ENCODE measurements at regions not wholly inside any gene's neighbourhood (a gene's known extent, or its start where the extent isn't known, plus 50 kb on each side); places are given as distances from the start of the nearest gene placed in this dataset.
A peak's percentile ranks its signal among the peaks of the same experiment; 100 is the strongest.

DNA sequence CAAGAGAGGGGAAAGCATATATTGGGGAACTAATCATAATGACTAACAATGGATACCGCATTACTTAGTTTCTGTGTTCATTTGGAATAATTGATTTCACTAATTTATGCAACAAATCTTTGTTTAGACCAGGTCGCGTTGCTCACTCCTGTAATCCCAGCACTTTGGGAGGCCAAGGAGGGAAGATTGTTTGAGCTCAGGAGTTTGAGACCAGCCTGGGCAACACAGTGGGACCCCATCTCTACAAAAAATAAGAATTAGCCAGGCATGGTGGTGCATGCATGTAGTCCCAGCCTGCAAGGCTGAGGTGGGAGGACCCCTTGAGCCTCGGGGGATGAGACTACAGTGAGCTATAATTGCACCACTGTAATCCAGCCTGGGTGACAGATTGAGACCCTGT is 585.7 kb upstream of the CBLB start:
- DNase-seq (ENCODE audit: low read depth), result no peak
- H3K4me3 ChIP-seq (ENCODE audit: low read depth, low read length), result no peak overlapping the region
- TF ChIP-seq, protein P1, sequence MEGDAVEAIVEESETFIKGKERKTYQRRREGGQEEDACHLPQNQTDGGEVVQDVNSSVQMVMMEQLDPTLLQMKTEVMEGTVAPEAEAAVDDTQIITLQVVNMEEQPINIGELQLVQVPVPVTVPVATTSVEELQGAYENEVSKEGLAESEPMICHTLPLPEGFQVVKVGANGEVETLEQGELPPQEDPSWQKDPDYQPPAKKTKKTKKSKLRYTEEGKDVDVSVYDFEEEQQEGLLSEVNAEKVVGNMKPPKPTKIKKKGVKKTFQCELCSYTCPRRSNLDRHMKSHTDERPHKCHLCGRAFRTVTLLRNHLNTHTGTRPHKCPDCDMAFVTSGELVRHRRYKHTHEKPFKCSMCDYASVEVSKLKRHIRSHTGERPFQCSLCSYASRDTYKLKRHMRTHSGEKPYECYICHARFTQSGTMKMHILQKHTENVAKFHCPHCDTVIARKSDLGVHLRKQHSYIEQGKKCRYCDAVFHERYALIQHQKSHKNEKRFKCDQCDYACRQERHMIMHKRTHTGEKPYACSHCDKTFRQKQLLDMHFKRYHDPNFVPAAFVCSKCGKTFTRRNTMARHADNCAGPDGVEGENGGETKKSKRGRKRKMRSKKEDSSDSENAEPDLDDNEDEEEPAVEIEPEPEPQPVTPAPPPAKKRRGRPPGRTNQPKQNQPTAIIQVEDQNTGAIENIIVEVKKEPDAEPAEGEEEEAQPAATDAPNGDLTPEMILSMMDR (IDR thresholded peaks at IDR 0.05; ENCODE audit: control insufficient read depth, extremely low read depth, insufficient read depth), result no peak

DNA sequence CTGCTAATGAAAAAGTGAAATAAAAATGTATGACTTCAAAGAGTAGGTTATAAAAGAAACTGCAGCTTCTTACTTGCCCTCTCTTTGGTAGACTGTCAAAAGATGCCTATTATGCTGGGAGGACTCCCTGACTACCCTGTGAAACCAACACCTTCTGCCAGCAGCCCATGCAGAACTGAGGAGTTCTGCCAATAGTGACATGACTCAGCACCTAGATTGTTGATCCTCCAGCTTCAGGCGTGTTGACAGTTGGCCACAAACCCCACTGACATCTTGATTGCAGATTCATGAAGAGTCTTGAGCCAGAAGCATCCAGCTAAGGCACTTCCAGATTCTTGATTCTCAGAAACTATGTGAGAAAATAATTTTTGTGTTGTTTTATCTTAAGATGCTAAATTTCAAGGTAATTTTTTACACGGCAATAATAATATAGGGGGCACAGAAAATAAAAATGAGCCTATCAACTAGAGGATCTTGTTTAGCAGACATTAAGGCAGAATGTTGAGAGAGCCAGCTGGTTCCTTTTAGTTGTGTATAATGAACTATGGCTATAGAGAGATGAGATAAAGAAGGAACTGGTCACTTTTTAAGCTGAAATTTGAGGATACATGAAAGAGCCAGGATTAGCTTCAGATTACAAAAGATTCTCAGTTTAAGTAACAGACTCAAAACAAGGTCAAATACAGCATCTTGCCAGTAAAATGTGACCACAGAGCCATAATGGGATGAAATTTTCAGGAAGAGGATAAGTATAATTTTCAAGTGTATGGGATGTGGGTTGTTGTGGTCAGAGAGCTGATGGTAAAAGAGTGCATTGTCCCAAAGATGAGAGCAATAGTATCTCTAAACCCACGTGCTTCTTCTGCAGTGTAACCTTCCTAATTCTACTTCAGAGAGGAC is 588.7 kb upstream of the CBLB start:
- TF ChIP-seq, protein P1 (IDR thresholded peaks at IDR 0.05; ENCODE audit: control insufficient read depth, extremely low read depth, insufficient read depth), result no peak
- H3K4me3 ChIP-seq (ENCODE audit: low read depth, low read length), result no peak overlapping the region
- DNase-seq (ENCODE audit: low read depth), result peak; percentile 96

DNA sequence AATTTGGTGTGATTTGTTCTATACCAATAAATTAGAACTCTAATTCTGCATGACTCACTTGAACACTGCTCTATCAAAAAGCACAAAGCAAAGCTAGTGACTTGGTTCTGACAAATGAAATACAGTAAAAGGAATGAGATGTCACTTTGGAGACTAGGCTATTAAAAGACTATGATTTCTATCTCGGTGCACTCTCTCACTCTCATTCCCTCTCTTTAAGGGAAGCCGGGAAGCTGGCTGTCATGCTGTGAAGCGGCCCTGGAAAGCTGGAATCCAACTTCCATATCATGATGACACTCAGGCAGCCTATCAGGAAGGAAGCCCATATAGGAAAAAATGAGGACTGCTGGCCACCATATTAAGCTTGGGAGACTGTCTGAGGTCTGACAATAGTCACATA is 590.1 kb upstream of the CBLB start:
- no peak overlapping the region for H3K4me3 ChIP-seq (ENCODE audit: low read depth, low read length)
- TF ChIP-seq, protein P1 (IDR thresholded peaks at IDR 0.05; ENCODE audit: control insufficient read depth, extremely low read depth, insufficient read depth), result no peak
- no peak for DNase-seq (ENCODE audit: low read depth)

DNA sequence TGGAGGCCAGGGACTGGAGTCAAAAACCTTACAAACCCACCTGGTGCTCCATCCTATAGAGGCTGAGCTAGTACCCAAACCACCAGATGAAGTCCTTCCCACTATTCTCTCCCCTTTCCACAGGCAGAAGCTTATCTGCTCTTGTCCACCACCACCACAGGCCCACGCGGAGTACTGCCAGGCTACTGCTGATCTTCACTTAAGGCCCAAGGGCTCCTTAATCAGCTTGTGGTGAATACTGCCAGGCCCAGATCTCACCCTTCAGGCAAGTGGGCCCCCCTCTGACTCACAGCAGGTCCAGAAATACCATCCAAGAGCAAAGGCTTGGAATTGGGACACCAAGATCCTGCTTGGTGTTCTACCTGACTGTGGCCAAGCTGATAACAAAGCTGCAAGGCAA is 598.1 kb upstream of the CBLB start:
- TF ChIP-seq, protein P1 (IDR thresholded peaks at IDR 0.05; ENCODE audit: control insufficient read depth, extremely low read depth, insufficient read depth), result no peak
- no peak for DNase-seq (ENCODE audit: low read depth)
- H3K4me3 ChIP-seq (ENCODE audit: low read depth, low read length), result no peak overlapping the region

DNA sequence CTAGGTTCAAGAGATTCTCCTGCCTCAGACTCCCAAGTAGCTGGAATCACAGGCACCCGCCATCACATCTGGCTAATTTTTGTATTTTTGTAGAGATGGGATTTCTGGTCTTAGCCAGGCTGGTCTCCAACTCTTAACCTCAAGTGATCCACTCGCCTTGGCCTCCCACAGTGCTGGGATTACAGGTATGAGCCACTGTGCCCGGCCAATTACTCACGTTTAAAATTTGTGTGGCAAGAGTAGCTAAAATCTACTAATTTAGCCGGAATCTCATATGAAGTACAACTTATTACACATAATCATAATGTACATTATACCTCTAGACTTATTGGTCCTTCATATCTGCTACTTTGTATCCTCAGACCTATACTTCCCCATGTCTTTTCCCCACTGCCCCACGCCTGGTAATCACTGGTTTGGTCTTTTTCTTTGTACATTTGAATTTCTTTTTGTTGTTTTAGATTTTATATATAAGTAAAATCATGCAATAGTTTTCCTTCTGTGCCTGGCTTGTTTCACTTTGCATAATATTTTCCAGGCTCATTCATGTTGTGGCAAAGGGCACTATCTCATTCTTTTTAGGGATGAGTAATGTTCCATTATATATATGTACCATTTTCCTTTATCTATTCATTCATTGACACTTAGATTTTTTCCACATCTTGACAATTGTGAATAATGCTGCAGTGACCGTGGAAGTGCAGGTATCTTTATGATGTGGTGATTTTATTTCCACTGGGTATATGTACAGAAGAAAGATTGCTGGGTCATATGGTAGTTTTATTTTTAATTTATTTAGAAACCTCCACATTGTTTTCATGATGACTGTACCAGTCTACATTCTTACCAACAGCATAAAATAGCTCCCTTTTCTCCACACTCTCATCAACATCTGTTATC is 605.0 kb upstream of the CBLB start:
- DNase-seq (ENCODE audit: low read depth), result no peak

DNA sequence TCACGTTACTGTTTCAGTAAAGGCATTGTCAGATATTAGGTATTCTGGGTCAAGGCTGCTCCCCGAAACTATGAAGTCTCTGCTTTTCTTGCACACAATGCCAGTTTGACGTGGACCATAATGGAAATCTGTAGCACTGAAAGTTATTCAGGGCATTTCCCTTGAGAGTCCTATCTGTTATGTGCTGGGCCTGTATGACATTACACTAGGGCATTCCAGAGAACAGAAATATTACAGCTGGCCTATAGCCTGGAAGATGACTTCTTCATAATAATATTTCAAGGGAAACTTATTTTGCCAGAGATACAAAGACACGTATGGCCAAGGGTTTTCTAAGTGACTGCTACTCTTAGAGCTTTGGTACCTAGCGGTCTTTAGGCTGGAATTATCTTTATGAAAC is 613.6 kb upstream of the CBLB start:
- H3K4me3 ChIP-seq (ENCODE audit: low read depth, low read length), result no peak overlapping the region
- no peak for DNase-seq (ENCODE audit: low read depth)
- TF ChIP-seq, protein P1 (IDR thresholded peaks at IDR 0.05; ENCODE audit: control insufficient read depth, extremely low read depth, insufficient read depth), result no peak

More for the DNA sequence above, 605.0 kb upstream of the CBLB start:
- no peak overlapping the region for H3K4me3 ChIP-seq (ENCODE audit: low read depth, low read length)
- TF ChIP-seq, protein P1 (IDR thresholded peaks at IDR 0.05; ENCODE audit: control insufficient read depth, extremely low read depth, insufficient read depth), result no peak

Data from LNCaP clone FGC (cell line).